Hepatocyte (in vitro differentiated cells): ENCODE measurements at regions not wholly inside any gene's neighbourhood (a gene's known extent, or its start where the extent isn't known, plus 50 kb on each side); places are given as distances from the start of the nearest gene placed in this dataset.

Experiments
- EZH2 ChIP-seq: fragments of 200-600 bp; sonication (generic); IDR thresholded peaks from 2 replicates; pipeline ENCODE4 v1.6.1; 2016; ENCODE audit warnings: antibody characterized with exemption, mild to moderate bottlenecking, borderline replicate concordance
- TF ChIP-seq, protein P1 (sequence below): fragments of 200-600 bp; sonication (generic); IDR thresholded peaks from 2 replicates; pipeline ENCODE4 v1.5.1; 2016; ENCODE audit warnings: antibody characterized with exemption, mild to moderate bottlenecking; ENCODE audit not compliant: poor library complexity

DNA sequence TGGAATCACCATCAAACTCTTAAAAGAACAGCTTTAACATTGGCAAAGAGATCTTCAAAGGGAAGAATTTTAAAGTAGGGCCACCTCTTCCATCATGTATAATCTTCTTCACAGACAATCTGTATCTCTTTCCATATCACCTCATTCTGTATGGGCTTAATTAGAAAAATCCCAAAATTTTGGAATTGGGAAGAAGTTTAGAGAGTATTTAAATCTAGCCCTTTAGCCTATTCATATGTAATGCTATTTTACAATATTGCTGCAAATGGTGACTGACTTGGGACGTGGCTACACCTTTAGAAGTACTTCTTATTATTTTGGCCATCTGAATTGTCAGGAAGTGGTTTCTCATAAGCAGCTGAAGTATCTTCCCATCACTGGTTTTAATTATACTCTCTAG lies 474.3 kb downstream of the RFPL4B start:
- TF ChIP-seq, protein P1, sequence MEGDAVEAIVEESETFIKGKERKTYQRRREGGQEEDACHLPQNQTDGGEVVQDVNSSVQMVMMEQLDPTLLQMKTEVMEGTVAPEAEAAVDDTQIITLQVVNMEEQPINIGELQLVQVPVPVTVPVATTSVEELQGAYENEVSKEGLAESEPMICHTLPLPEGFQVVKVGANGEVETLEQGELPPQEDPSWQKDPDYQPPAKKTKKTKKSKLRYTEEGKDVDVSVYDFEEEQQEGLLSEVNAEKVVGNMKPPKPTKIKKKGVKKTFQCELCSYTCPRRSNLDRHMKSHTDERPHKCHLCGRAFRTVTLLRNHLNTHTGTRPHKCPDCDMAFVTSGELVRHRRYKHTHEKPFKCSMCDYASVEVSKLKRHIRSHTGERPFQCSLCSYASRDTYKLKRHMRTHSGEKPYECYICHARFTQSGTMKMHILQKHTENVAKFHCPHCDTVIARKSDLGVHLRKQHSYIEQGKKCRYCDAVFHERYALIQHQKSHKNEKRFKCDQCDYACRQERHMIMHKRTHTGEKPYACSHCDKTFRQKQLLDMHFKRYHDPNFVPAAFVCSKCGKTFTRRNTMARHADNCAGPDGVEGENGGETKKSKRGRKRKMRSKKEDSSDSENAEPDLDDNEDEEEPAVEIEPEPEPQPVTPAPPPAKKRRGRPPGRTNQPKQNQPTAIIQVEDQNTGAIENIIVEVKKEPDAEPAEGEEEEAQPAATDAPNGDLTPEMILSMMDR = no peak
- TF ChIP-seq EZH2 = no peak
